ENCODE measurements at regions not wholly inside any gene's neighbourhood (a gene's known extent, or its start where the extent isn't known, plus 50 kb on each side); places are given as distances from the start of the nearest gene placed in this dataset.
A peak's percentile ranks its signal among the peaks of the same experiment; 100 is the strongest.
"Not testable (repeated sequence)": the region's sequence is repeated elsewhere in the genome, so short reads cannot be mapped to it uniquely, and the experiment has no call there.

GRCh38 chr18:8910186-8910822 lies 192.2 kb upstream of the NDUFV2 start:
- Histone ChIP-seq H3K36me3 (no peaks in the 10 kb centered on the region), H3K4me3 (no peak overlapping the region), H3K4me1 (peaks cover 0 to 4% (median 0%) of the 10 kb centered on the region in 4 donors), H3K27me3 (no peaks in the 10 kb centered on the region), H3K27ac (no peak overlapping the region), H3K9me3 (no peaks in the 10 kb centered on the region)
- ATAC-seq (ENCODE audit: low FRiP score in 2 of 2) (no peak), DNase-seq (no peak)
- WGBS, 2 donors = 64 to 75% methylated on average over 4 of the region's 4 CpGs
- TF ChIP-seq EP300 (IDR thresholded peaks at IDR 0.05) = no peak
- TF ChIP-seq POLR2A (IDR thresholded peaks at IDR 0.05) = no peak
- no peak for TF ChIP-seq POLR2AphosphoS5 (IDR thresholded peaks at IDR 0.05)
- TF ChIP-seq CTCF (IDR thresholded peaks at IDR 0.05) = no peak

GRCh38 chr18:8910843-8911242 lies 191.7 kb upstream of the NDUFV2 start:
- no peak for ATAC-seq (ENCODE audit: low FRiP score in 2 of 2)
- peaks cover 0 to 4% (median 0%) of the 10 kb centered on the region in 4 donors for H3K4me1 ChIP-seq
- no peak overlapping the region for H3K4me3 ChIP-seq
- no peaks in the 10 kb centered on the region for H3K36me3 ChIP-seq
- no peak for DNase-seq
- no peak overlapping the region for H3K27ac ChIP-seq
- WGBS, 2 donors = 88 to 97% methylated on average over 1 of the region's 1 CpG
- H3K27me3 ChIP-seq = no peaks in the 10 kb centered on the region
- TF ChIP-seq CTCF (IDR thresholded peaks at IDR 0.05) (no peak), POLR2A (IDR thresholded peaks at IDR 0.05) (no peak), EP300 (IDR thresholded peaks at IDR 0.05) (no peak), POLR2AphosphoS5 (IDR thresholded peaks at IDR 0.05) (no peak)
- H3K9me3 ChIP-seq = no peaks in the 10 kb centered on the region

- H3K27ac ChIP-seq = no peak overlapping the region
- no peaks in the 10 kb centered on the region for H3K9me3 ChIP-seq
- H3K4me3 ChIP-seq = no peak overlapping the region
- ATAC-seq (ENCODE audit: low FRiP score in 2 of 2) = no peak
- no peaks in the 10 kb centered on the region for H3K27me3 ChIP-seq
- 64 to 74% methylated on average over 5 of the region's 5 CpGs for WGBS, 2 donors
- DNase-seq = no peak
- no peaks in the 10 kb centered on the region for H3K36me3 ChIP-seq
- H3K4me1 ChIP-seq = peaks cover 0 to 4% (median 0%) of the 10 kb centered on the region in 4 donors
- TF ChIP-seq POLR2A (IDR thresholded peaks at IDR 0.05) (no peak), EP300 (IDR thresholded peaks at IDR 0.05) (no peak), POLR2AphosphoS5 (IDR thresholded peaks at IDR 0.05) (no peak), CTCF (IDR thresholded peaks at IDR 0.05) (no peak)
Observed at GRCh38 chr18:8911408-8912340, 190.8 kb upstream of the NDUFV2 start.

- ATAC-seq (ENCODE audit: low FRiP score in 2 of 2) (peak; percentile 39 to 84), DNase-seq (peak; percentile 10 to 25)
- no peak overlapping the region for H3K4me3 ChIP-seq
- H3K27me3 ChIP-seq = no peaks in the 10 kb centered on the region
- H3K9me3 ChIP-seq = no peaks in the 10 kb centered on the region
- H3K4me1 ChIP-seq = peaks cover 0 to 4% (median 0%) of the 10 kb centered on the region in 4 donors
- no peak for TF ChIP-seq CTCF (IDR thresholded peaks at IDR 0.05)
- 55 to 65% methylated on average over 16 to 17 of the region's 17 CpGs for WGBS, 2 donors
- peak overlapping the region in 2 of 4 donors; percentile 27 to 32 for H3K27ac ChIP-seq
- H3K36me3 ChIP-seq = no peaks in the 10 kb centered on the region
Observed at GRCh38 chr18:8912348-8913326, 189.9 kb upstream of the NDUFV2 start.

GRCh38 chr18:8913606-8914403 lies 188.7 kb upstream of the NDUFV2 start:
- not testable (repeated sequence) for H3K4me3 ChIP-seq; H3K27ac ChIP-seq; ATAC-seq (ENCODE audit: low FRiP score in 2 of 2); H3K36me3 ChIP-seq; DNase-seq; H3K9me3 ChIP-seq; H3K4me1 ChIP-seq; H3K27me3 ChIP-seq
- 84 to 85% methylated on average over 14 of the region's 14 CpGs for WGBS, 2 donors

GRCh38 chr18:8914404-8915264 lies 187.9 kb upstream of the NDUFV2 start:
- not testable (repeated sequence) for H3K9me3 ChIP-seq; DNase-seq; H3K27me3 ChIP-seq; H3K4me3 ChIP-seq; H3K27ac ChIP-seq; ATAC-seq (ENCODE audit: low FRiP score in 2 of 2); H3K4me1 ChIP-seq; H3K36me3 ChIP-seq
- 97% methylated on average over 4 of the region's 4 CpGs for WGBS, 2 donors
